ENCODE measurements at regions not wholly inside any gene's neighbourhood (a gene's known extent, or its start where the extent isn't known, plus 50 kb on each side); places are given as distances from the start of the nearest gene placed in this dataset.

GRCh38 chr6:84360039-84360438 is 132.6 kb upstream of the CEP162 start:
- no peak for DNase-seq (ENCODE audit: extremely low spot score)
- TF ChIP-seq HDGF (IDR thresholded peaks at IDR 0.05; ENCODE audit: borderline replicate concordance) (no peak), PKNOX1 (IDR thresholded peaks at IDR 0.05) (no peak), LEF1 (IDR thresholded peaks at IDR 0.05; ENCODE audit: borderline replicate concordance) (no peak), FOXK2 (IDR thresholded peaks at IDR 0.05) (no peak), NFRKB (IDR thresholded peaks at IDR 0.05) (no peak), SP1 (IDR thresholded peaks at IDR 0.05) (no peak)
- ChIA-PET POLR2A (no interaction called here), CTCF (no interaction called here)

DNA sequence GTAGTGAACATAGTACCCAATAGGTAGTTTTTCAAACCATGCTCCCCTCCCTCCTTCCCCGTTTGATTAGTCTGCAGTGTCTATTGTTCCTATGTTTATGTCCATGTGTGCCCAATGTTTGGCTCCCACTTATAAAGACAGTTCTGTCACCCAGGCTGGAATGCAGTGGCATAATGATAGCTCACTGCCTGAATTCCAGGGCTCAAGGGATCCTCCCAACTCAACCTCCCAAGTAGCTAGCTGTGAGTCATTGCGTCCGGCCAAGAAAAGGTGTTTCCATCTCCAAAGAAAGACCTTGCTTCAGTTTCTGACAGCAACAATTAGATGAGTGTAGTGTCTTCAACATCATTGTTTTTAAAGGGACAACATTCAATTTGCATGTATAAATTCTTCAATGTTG is 131.1 kb upstream of the CEP162 start:
- ChIA-PET CTCF (no interaction called here), POLR2A (no interaction called here)
- TF ChIP-seq LEF1 (IDR thresholded peaks at IDR 0.05; ENCODE audit: borderline replicate concordance): no peak
- TF ChIP-seq PKNOX1 (IDR thresholded peaks at IDR 0.05): no peak
- TF ChIP-seq FOXK2 (IDR thresholded peaks at IDR 0.05): no peak
- no peak for TF ChIP-seq SP1 (IDR thresholded peaks at IDR 0.05)
- no peak for TF ChIP-seq ARNT (IDR thresholded peaks at IDR 0.05)
- TF ChIP-seq BHLHE40 (IDR thresholded peaks at IDR 0.05; ENCODE audit: borderline replicate concordance): no peak
- no peak for TF ChIP-seq ZNF384 (IDR thresholded peaks at IDR 0.05)
- no peak for TF ChIP-seq HDGF (IDR thresholded peaks at IDR 0.05; ENCODE audit: borderline replicate concordance)
- no peak for TF ChIP-seq NFRKB (IDR thresholded peaks at IDR 0.05)
- no peak for TF ChIP-seq TARDBP (IDR thresholded peaks at IDR 0.05)
- TF ChIP-seq L3MBTL2 (conservative IDR thresholded peaks at IDR 0.05): no peak
- no peak for TF ChIP-seq ELF4 (IDR thresholded peaks at IDR 0.05)
- TF ChIP-seq SUZ12 (IDR thresholded peaks at IDR 0.05): no peak
- no peak for TF ChIP-seq FOXM1 (IDR thresholded peaks at IDR 0.05; ENCODE audit: borderline replicate concordance)
- TF ChIP-seq CTBP1 (IDR thresholded peaks at IDR 0.05; ENCODE audit: borderline replicate concordance): no peak
- TF ChIP-seq FOXA1 (IDR thresholded peaks at IDR 0.05): no peak
- no peak for DNase-seq (ENCODE audit: extremely low spot score)

DNA sequence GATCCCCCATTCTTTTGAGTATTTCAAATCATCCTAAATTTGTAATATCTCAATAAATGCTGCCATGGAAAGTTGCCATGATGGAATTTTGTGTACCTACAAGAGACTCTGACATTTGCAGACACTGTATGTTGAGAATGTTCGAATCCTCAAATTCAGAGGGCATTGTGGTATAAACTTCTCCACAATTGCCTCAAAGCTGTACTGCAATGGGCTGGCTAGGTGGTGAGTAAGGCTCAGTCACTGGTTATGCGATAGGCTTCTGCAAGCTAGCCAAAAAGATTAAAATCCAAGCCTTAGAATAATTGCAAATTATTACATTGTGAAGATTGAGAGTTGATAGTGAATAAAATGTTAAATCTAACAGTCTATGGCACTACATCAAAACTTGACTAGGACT is 130.2 kb upstream of the CEP162 start:
- ChIA-PET POLR2A (no interaction called here), CTCF (no interaction called here)
- TF ChIP-seq FOXA1 (IDR thresholded peaks at IDR 0.05): no peak
- TF ChIP-seq SP1 (IDR thresholded peaks at IDR 0.05): no peak
- no peak for DNase-seq (ENCODE audit: extremely low spot score)

- 0 out of 2 replicates have a peak, but pooled peaks have one; percentile 27 for TF ChIP-seq L3MBTL2 (conservative IDR thresholded peaks at IDR 0.05)
- TF ChIP-seq FOXK2 (IDR thresholded peaks at IDR 0.05): no peak
- POLR2A ChIA-PET: no interaction called here
- no peak for DNase-seq (ENCODE audit: extremely low spot score)
- CTCF ChIA-PET: no interaction called here
These were observed 129.5 kb upstream of the CEP162 start for GRCh38 chr6:84356907-84357306.

DNA sequence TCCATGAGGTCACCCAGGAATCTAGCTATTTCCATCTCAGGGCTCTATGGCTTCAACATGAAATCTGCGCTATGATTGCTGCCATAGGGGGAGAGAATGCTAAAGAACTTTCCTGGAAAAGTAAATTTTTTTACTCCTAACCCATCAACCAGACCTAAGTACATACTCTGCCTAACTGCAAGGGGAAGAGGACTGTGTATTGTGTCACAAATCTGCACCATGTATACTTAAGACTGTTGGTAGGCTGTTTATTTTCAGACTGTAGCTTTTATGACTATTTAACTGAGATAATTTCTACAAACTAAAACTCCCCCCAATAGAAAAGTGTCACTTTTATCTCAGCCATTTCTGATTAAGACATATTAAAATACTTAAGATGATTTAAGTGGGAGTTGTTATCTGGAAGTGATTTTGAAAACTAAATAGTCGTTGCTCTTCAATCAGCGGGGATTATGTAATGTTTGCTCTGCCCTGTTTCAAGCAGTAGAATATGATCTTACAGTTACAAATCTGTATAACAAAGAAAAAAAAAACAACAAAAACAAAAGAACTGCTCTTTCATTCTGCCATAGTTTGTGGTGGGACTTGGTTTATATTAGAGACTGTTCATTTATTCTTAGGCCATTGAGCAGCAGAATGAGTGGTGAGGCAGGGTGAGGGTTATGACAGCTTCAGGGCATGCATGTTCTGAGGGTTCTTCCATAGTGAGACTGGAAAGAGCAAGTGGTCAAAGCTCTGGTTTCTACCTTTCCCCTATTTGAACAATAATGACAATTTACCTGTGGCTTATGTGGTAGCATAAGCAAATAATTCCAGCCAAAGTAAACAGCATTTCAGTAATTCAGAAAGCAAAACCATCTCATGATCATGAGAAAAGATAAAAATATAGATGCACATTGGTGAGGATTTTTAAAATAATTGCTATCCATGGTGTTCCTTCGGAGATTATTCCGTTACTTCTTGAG is 126.3 kb upstream of the CEP162 start:
- POLR2A ChIA-PET: no interaction called here
- CTCF ChIA-PET: interaction anchor here (0.6 kb wide), 1 partner anchor 38 kb away, joined by 4 read pairs; no protein-coding TSS in a partner anchor
- DNase-seq (ENCODE audit: extremely low spot score): no peak
- TF ChIP-seq TARDBP (IDR thresholded peaks at IDR 0.05): no peak
- TF ChIP-seq ARNT (IDR thresholded peaks at IDR 0.05): no peak
- peak; percentile 15; the same call in 1 of the 2 replicates for TF ChIP-seq PKNOX1 (IDR thresholded peaks at IDR 0.05)
- no peak for TF ChIP-seq FOXA1 (IDR thresholded peaks at IDR 0.05)
- TF ChIP-seq ZNF384 (IDR thresholded peaks at IDR 0.05): no peak
- no peak for TF ChIP-seq SUZ12 (IDR thresholded peaks at IDR 0.05)

DNA sequence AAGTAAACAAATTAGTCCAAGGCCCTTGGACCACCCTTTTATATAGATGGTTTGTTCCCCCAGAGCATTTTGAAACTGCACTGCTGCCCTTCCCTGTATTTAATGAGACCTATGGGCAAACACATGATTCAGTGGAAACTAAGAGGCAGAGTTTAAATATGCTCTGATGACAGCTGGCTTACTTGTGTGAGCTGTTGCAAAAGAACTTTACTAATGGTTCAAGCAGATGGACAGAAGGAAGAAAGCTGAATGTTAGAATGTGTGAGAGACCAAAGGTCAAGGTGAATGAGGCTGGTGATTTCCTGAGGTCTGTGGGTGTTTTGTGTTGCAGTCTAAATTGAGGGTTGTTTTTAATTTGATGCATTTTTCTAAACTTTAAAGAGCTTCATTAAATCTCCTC is 123.0 kb upstream of the CEP162 start:
- CTCF ChIA-PET: no interaction called here
- TF ChIP-seq CTBP1 (IDR thresholded peaks at IDR 0.05; ENCODE audit: borderline replicate concordance): no peak
- no peak for TF ChIP-seq FOXM1 (IDR thresholded peaks at IDR 0.05; ENCODE audit: borderline replicate concordance)
- TF ChIP-seq PKNOX1 (IDR thresholded peaks at IDR 0.05): no peak
- no peak for TF ChIP-seq LEF1 (IDR thresholded peaks at IDR 0.05; ENCODE audit: borderline replicate concordance)
- TF ChIP-seq FOXK2 (IDR thresholded peaks at IDR 0.05): no peak
- TF ChIP-seq ARNT (IDR thresholded peaks at IDR 0.05): no peak
- no peak for TF ChIP-seq SUZ12 (IDR thresholded peaks at IDR 0.05)
- TF ChIP-seq SP1 (IDR thresholded peaks at IDR 0.05): no peak
- TF ChIP-seq L3MBTL2 (conservative IDR thresholded peaks at IDR 0.05): no peak
- TF ChIP-seq HDGF (IDR thresholded peaks at IDR 0.05; ENCODE audit: borderline replicate concordance): no peak
- DNase-seq (ENCODE audit: extremely low spot score): no peak
- POLR2A ChIA-PET: no interaction called here

Measured in HEK293T (cell line).